Fibroblast of lung (primary cell): ENCODE measurements at regions not wholly inside any gene's neighbourhood (a gene's known extent, or its start where the extent isn't known, plus 50 kb on each side); places are given as distances from the start of the nearest gene placed in this dataset.

ENCODE experiments used
- DNase-seq, 2 donors: peaks; one replicate each; pipeline versions ENCODE4 v3.0.0 to v3.0.0-alpha.2; 2010; ENCODE audit warnings: low read depth in 2 of 2
- H2AFZ ChIP-seq: 2 replicates; pipeline ENCODE4 v1.5.1; 2012; ENCODE audit warnings: low read length, control low read depth, inconsistent platforms
- H3K27ac ChIP-seq: 2 replicates; pipeline ENCODE4 v1.5.1; 2011; ENCODE audit warnings: low read length, control low read depth; ENCODE audit not compliant: insufficient read depth
- H3K27me3 ChIP-seq: 2 replicates; pipeline ENCODE4 v1.5.1; 2011; ENCODE audit warnings: mild to moderate bottlenecking, low read length; ENCODE audit not compliant: control insufficient read depth, insufficient read depth
- H3K36me3 ChIP-seq: 2 replicates; pipeline ENCODE4 v1.5.1; 2011; ENCODE audit warnings: low read length; ENCODE audit not compliant: control insufficient read depth, insufficient read depth
- H3K4me1 ChIP-seq: 2 replicates; pipeline ENCODE4 v1.5.1; 2011; ENCODE audit warnings: low read length; ENCODE audit not compliant: control insufficient read depth, insufficient read depth; ENCODE audit errors: extremely low read depth
- H3K4me2 ChIP-seq: 2 replicates; pipeline ENCODE4 v1.5.1; 2011; ENCODE audit warnings: low read length, control low read depth; ENCODE audit not compliant: insufficient read depth; ENCODE audit errors: extremely low read depth
- H3K4me3 ChIP-seq, 4 experiments: fragments of 200-600 bp in 1 of 4; sonication (generic) in 1 of 4; replicated peaks in 1 of 4; 2 replicates each; pipeline ENCODE4 v1.5.1; 2011 to 2016; ENCODE audit warnings: low read length in 4 of 4, low read depth in 3 of 4, mild to moderate bottlenecking in 3 of 4, control low read depth in 2 of 4, inconsistent platforms in 1 of 4, mixed read lengths in 1 of 4; ENCODE audit not compliant: insufficient read depth in 1 of 4; ENCODE audit errors: control extremely low read depth in 1 of 4
- H3K79me2 ChIP-seq: 2 replicates; pipeline ENCODE4 v1.5.1; 2012; ENCODE audit warnings: mild to moderate bottlenecking, low read length, inconsistent platforms; ENCODE audit not compliant: control insufficient read depth, insufficient read depth
- H3K9ac ChIP-seq: 2 replicates; pipeline ENCODE4 v1.5.1; 2011; ENCODE audit warnings: mild to moderate bottlenecking, low read length, control low read depth; ENCODE audit not compliant: insufficient read depth
- H3K9me3 ChIP-seq: 2 replicates; pipeline ENCODE4 v1.5.1; 2012; ENCODE audit warnings: low read depth, low read length; ENCODE audit not compliant: control insufficient read depth, insufficient read depth
- H4K20me1 ChIP-seq: 2 replicates; pipeline ENCODE4 v1.5.1; 2011; ENCODE audit warnings: low read length; ENCODE audit not compliant: control insufficient read depth, insufficient read depth; ENCODE audit errors: extremely low read depth
- CTCF ChIP-seq, 2 donors: IDR thresholded peaks in 1 of 2; conservative IDR thresholded peaks in 1 of 2; 1 replicate in 1 of 2; 2 replicates in 1 of 2; pipeline ENCODE4 v1.5.1; 2011 to 2012; ENCODE audit warnings: low read length in 2 of 2, control low read depth in 1 of 2, inconsistent platforms in 1 of 2, low read depth in 1 of 2, mild to moderate bottlenecking in 1 of 2
- EZH2 ChIP-seq: IDR thresholded peaks from 2 replicates; pipeline ENCODE4 v1.5.1; 2012; ENCODE audit warnings: low read length, control low read depth, mild to moderate bottlenecking; ENCODE audit errors: missing control alignments

- H3K9ac ChIP-seq, result no peak overlapping the region
- H2AFZ ChIP-seq, result no peak overlapping the region
- H3K4me1 ChIP-seq, result peaks cover under 1% of the 10 kb centered on the region
- DNase-seq, result no peak
- H3K36me3 ChIP-seq, result no peaks in the 10 kb centered on the region
- H3K27ac ChIP-seq, result no peak overlapping the region
- no peak for TF ChIP-seq CTCF (conservative IDR thresholded peaks at IDR 0.05 in 1 of 2, IDR thresholded peaks at IDR 0.05 in 1 of 2; ENCODE audit: low read depth in 1 of 2, low read length in 2 of 2)
- TF ChIP-seq EZH2, result no peak
- no peak overlapping the region for H3K4me3 ChIP-seq
- no peaks in the 10 kb centered on the region for H3K9me3 ChIP-seq
- no peaks in the 10 kb centered on the region for H3K79me2 ChIP-seq
- no peak overlapping the region for H3K4me2 ChIP-seq
- H4K20me1 ChIP-seq, result no peaks in the 10 kb centered on the region
- H3K27me3 ChIP-seq, result no peaks in the 10 kb centered on the region
Measured at GRCh38 chr7:33820206-33820605, 85.1 kb upstream of the BMPER start.

GRCh38 chr7:33821970-33822369 is 83.4 kb upstream of the BMPER start:
- no peak for DNase-seq
- Histone ChIP-seq H4K20me1 (no peaks in the 10 kb centered on the region), H3K4me2 (no peak overlapping the region)

GRCh38 chr7:33823913-33824312 is 81.4 kb upstream of the BMPER start:
- DNase-seq, result no peak
- no peak overlapping the region for H2AFZ ChIP-seq
- no peak overlapping the region for H3K9ac ChIP-seq
- H3K4me1 ChIP-seq, result no peaks in the 10 kb centered on the region
- no peak overlapping the region for H3K4me3 ChIP-seq
- no peaks in the 10 kb centered on the region for H4K20me1 ChIP-seq
- TF ChIP-seq CTCF (conservative IDR thresholded peaks at IDR 0.05 in 1 of 2, IDR thresholded peaks at IDR 0.05 in 1 of 2; ENCODE audit: low read depth in 1 of 2, low read length in 2 of 2) (no peak), EZH2 (no peak)
- no peak overlapping the region for H3K4me2 ChIP-seq
- H3K27me3 ChIP-seq, result no peaks in the 10 kb centered on the region
- H3K79me2 ChIP-seq, result no peaks in the 10 kb centered on the region
- H3K9me3 ChIP-seq, result no peaks in the 10 kb centered on the region
- no peak overlapping the region for H3K27ac ChIP-seq
- H3K36me3 ChIP-seq, result no peaks in the 10 kb centered on the region

More at GRCh38 chr7:33821970-33822369, 83.4 kb upstream of the BMPER start:
- Histone ChIP-seq H3K27ac (no peak overlapping the region), H3K9ac (no peak overlapping the region), H3K27me3 (no peaks in the 10 kb centered on the region), H3K79me2 (no peaks in the 10 kb centered on the region), H3K4me1 (no peaks in the 10 kb centered on the region), H3K4me3 (no peak overlapping the region), H3K9me3 (no peaks in the 10 kb centered on the region), H2AFZ (no peak overlapping the region), H3K36me3 (no peaks in the 10 kb centered on the region)
- no peak for TF ChIP-seq EZH2
- TF ChIP-seq CTCF (conservative IDR thresholded peaks at IDR 0.05 in 1 of 2, IDR thresholded peaks at IDR 0.05 in 1 of 2; ENCODE audit: low read depth in 1 of 2, low read length in 2 of 2), result no peak
